ENCODE measurements at regions not wholly inside any gene's neighbourhood (a gene's known extent, or its start where the extent isn't known, plus 50 kb on each side); places are given as distances from the start of the nearest gene placed in this dataset.

- no peak for TF ChIP-seq TAF1 (IDR thresholded peaks at IDR 0.05; ENCODE audit: borderline replicate concordance, low read depth, low read length)
- no peak for TF ChIP-seq POLR2AphosphoS5 (IDR thresholded peaks at IDR 0.05; ENCODE audit: low read depth, low read length)
- TF ChIP-seq POLR2A (IDR thresholded peaks at IDR 0.05; ENCODE audit: low read depth, low read length) = no peak
- DNase-seq (ENCODE audit: insufficient read length) = no peak
- no peak for FAIRE-seq
Observed at GRCh38 chr17:70629902-70630301, 460.6 kb downstream of the KCNJ2 start.

DNA sequence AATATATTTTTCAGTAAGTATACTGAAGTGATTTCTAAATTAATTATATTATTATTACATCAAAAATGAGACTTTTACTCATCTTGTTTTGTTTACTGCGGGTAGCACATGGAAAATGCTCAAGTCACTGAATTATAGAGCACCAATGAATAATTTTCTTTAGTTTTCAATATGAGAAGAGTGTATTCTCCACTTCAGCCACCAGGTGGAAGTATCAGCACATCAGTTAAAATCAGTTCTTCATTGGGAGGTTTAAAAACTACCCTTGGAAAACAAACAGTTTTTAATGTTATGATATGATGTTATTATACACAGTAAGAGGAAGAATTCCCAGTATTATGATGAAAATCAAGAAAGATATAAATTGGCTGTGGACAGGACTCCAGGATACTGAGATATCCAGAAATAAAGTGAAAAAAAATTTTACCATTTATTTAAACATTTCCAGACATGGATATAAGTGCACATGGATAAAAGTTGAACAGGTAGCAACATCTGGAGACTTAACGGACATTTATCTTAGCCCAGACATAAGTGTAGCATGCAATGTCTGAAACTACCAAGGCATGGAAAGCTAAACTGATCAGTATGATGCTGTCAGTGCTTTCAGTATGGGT is 467.3 kb downstream of the KCNJ2 start:
- DNase-seq (ENCODE audit: insufficient read length) (no peak), FAIRE-seq (no peak)
- TF ChIP-seq POLR2AphosphoS5 (IDR thresholded peaks at IDR 0.05; ENCODE audit: low read depth, low read length) = no peak
- no peak for TF ChIP-seq TAF1 (IDR thresholded peaks at IDR 0.05; ENCODE audit: borderline replicate concordance, low read depth, low read length)
- no peak for TF ChIP-seq POLR2A (IDR thresholded peaks at IDR 0.05; ENCODE audit: low read depth, low read length)

DNA sequence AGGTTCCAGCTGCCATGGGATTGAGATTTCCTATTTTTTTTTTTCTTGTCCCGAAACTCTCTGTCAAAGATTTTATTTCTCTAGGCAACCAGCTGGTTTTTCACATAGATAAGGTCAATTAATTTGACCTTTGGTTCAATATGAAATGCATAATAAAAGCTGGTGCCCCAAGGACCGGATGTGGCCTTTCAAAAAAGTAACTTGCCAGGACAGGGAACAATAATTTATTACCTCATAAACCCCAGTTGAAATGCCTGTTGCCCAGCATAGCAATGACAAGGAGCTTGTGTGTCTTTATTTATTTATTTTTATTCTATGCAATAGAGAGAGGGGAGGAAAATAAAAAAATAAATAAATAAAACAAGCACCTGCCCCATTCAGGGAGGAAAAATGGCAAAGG is 472.7 kb downstream of the KCNJ2 start:
- no peak for TF ChIP-seq POLR2AphosphoS5 (IDR thresholded peaks at IDR 0.05; ENCODE audit: low read depth, low read length)
- no peak for TF ChIP-seq TAF1 (IDR thresholded peaks at IDR 0.05; ENCODE audit: borderline replicate concordance, low read depth, low read length)
- TF ChIP-seq POLR2A (IDR thresholded peaks at IDR 0.05; ENCODE audit: low read depth, low read length) = no peak

GRCh38 chr17:70644096-70644495 is 474.8 kb downstream of the KCNJ2 start:
- no peak for TF ChIP-seq POLR2AphosphoS5 (IDR thresholded peaks at IDR 0.05; ENCODE audit: low read depth, low read length)
- no peak for TF ChIP-seq TAF1 (IDR thresholded peaks at IDR 0.05; ENCODE audit: borderline replicate concordance, low read depth, low read length)
- no peak for TF ChIP-seq POLR2A (IDR thresholded peaks at IDR 0.05; ENCODE audit: low read depth, low read length)
- no peak for FAIRE-seq
- DNase-seq (ENCODE audit: insufficient read length) = no peak

More for the DNA sequence above, 472.7 kb downstream of the KCNJ2 start:
- DNase-seq (ENCODE audit: insufficient read length) (no peak), FAIRE-seq (no peak)

DNA sequence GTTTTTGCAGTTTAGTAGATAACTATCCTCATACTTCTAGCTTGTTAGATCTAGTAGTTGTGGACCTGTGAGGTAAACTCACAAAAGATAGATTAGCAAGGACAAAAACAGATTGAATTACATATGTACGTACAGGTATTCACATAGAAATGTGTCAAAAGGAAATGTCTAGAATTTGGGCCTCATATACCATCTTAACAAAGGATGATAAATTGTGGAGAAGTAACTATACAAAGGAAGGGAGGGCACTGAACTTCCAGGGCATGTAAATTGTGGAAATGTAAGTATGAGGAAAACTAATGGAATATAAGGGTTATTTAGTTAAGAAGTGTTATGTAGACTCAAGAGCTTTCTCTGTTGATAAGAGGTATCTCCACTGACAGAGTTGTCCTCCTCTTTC is 477.3 kb downstream of the KCNJ2 start:
- FAIRE-seq (no peak), DNase-seq (ENCODE audit: insufficient read length) (no peak)
- TF ChIP-seq TAF1 (IDR thresholded peaks at IDR 0.05; ENCODE audit: borderline replicate concordance, low read depth, low read length) = no peak
- TF ChIP-seq POLR2AphosphoS5 (IDR thresholded peaks at IDR 0.05; ENCODE audit: low read depth, low read length) = no peak
- TF ChIP-seq POLR2A (IDR thresholded peaks at IDR 0.05; ENCODE audit: low read depth, low read length) = no peak

DNA sequence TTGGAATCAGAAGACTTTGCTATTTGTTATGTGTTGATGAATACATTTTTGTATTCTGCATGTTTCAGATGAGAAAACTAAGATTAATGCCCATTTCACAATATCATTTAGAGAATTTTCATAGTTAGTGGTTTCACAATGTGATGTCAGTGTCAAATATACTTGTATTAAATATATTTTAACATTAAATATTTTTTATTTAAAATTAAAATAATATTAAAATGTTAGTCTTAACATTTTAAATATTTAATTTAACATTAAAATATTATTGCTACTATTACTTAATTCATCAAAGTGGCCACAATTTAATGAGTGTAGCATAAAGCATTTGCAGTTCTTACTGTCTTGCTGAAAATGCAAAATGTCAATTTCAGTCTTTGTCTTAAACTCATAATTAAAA is 478.8 kb downstream of the KCNJ2 start:
- FAIRE-seq (no peak), DNase-seq (ENCODE audit: insufficient read length) (no peak)
- TF ChIP-seq TAF1 (IDR thresholded peaks at IDR 0.05; ENCODE audit: borderline replicate concordance, low read depth, low read length) = no peak
- TF ChIP-seq POLR2AphosphoS5 (IDR thresholded peaks at IDR 0.05; ENCODE audit: low read depth, low read length) = no peak
- TF ChIP-seq POLR2A (IDR thresholded peaks at IDR 0.05; ENCODE audit: low read depth, low read length) = no peak

- DNase-seq (ENCODE audit: insufficient read length) (no peak), FAIRE-seq (no peak)
- TF ChIP-seq TAF1 (IDR thresholded peaks at IDR 0.05; ENCODE audit: borderline replicate concordance, low read depth, low read length) = no peak
- TF ChIP-seq POLR2AphosphoS5 (IDR thresholded peaks at IDR 0.05; ENCODE audit: low read depth, low read length) = no peak
- no peak for TF ChIP-seq POLR2A (IDR thresholded peaks at IDR 0.05; ENCODE audit: low read depth, low read length)
Observed at GRCh38 chr17:70653850-70654249, 484.5 kb downstream of the KCNJ2 start.

GRCh38 chr17:70654706-70655105 is 485.4 kb downstream of the KCNJ2 start:
- FAIRE-seq (no peak), DNase-seq (ENCODE audit: insufficient read length) (no peak)

GRCh38 chr17:70655176-70655958 is 486.0 kb downstream of the KCNJ2 start:
- no peak for DNase-seq (ENCODE audit: insufficient read length)
- TF ChIP-seq TAF1 (IDR thresholded peaks at IDR 0.05; ENCODE audit: borderline replicate concordance, low read depth, low read length) (no peak), POLR2A (IDR thresholded peaks at IDR 0.05; ENCODE audit: low read depth, low read length) (no peak), POLR2AphosphoS5 (IDR thresholded peaks at IDR 0.05; ENCODE audit: low read depth, low read length) (no peak)
- no peak for FAIRE-seq

More at GRCh38 chr17:70654706-70655105, 485.4 kb downstream of the KCNJ2 start:
- no peak for TF ChIP-seq POLR2A (IDR thresholded peaks at IDR 0.05; ENCODE audit: low read depth, low read length)
- no peak for TF ChIP-seq POLR2AphosphoS5 (IDR thresholded peaks at IDR 0.05; ENCODE audit: low read depth, low read length)
- no peak for TF ChIP-seq TAF1 (IDR thresholded peaks at IDR 0.05; ENCODE audit: borderline replicate concordance, low read depth, low read length)

DNA sequence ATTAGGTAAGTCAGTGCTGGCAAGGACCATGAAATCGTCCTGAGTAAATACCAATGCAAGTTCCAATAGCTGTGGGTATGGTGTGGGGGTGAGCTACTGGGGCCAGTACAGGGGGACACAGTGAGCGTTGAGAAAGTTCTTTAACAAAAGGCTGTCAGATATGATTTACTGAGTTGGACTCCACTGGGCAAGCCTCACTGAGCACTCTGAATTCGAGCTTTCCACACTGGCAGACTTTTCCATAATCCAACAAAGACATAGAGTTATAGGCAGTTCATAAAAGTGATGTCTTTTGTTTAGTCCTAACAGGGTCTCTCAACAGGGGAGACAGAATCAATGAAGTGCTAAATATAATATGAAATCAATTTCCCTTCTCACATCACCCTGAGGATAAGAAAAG is 489.0 kb downstream of the KCNJ2 start:
- TF ChIP-seq TAF1 (IDR thresholded peaks at IDR 0.05; ENCODE audit: borderline replicate concordance, low read depth, low read length) (no peak), POLR2A (IDR thresholded peaks at IDR 0.05; ENCODE audit: low read depth, low read length) (no peak), POLR2AphosphoS5 (IDR thresholded peaks at IDR 0.05; ENCODE audit: low read depth, low read length) (no peak)
- DNase-seq (ENCODE audit: insufficient read length) = no peak
- FAIRE-seq = no peak

DNA sequence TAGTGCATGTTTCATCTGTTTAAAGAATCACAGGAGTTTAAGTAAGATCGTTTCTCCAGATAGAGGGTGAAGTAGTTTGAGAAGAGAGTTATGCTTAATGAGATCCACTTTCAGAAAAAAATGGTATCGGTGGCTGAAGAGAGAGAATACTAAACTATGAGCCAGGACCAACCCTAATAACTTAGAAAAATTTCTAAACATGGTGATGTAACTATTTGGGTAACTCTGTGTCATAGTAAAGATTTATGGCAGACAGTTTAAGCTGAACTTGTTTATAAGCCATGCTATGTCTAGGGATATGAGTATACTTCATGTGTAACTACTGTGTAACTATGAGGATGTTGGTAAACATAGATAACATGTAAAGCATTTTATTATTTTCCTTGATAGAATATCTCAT is 489.5 kb downstream of the KCNJ2 start:
- no peak for FAIRE-seq
- TF ChIP-seq TAF1 (IDR thresholded peaks at IDR 0.05; ENCODE audit: borderline replicate concordance, low read depth, low read length) (no peak), POLR2AphosphoS5 (IDR thresholded peaks at IDR 0.05; ENCODE audit: low read depth, low read length) (no peak), POLR2A (IDR thresholded peaks at IDR 0.05; ENCODE audit: low read depth, low read length) (no peak)
- no peak for DNase-seq (ENCODE audit: insufficient read length)
